Inferior parietal cortex (tissue), 1 donor: ENCODE measurements at regions not wholly inside any gene's neighbourhood (a gene's known extent, or its start where the extent isn't known, plus 50 kb on each side); places are given as distances from the start of the nearest gene placed in this dataset.
"Not testable (repeated sequence)": the region's sequence is repeated elsewhere in the genome, so short reads cannot be mapped to it uniquely, and the experiment has no call there.

Experiments used
- DNase-seq: peaks from one replicate; pipeline ENCODE4 v3.0.0-alpha.2; 2016; ENCODE audit errors: extremely low spot score

- DNase-seq = no peak
Measured at GRCh38 chr20:6662309-6662708, 105.2 kb upstream of the BMP2 start.

GRCh38 chr20:6660441-6660840 lies 107.0 kb upstream of the BMP2 start:
- no peak for DNase-seq

- not testable (repeated sequence) for DNase-seq
Measured at GRCh38 chr20:6658909-6659308, 108.6 kb upstream of the BMP2 start.

- no peak for DNase-seq
Measured at GRCh38 chr20:6657904-6658303, 109.6 kb upstream of the BMP2 start.

- DNase-seq = no peak
Measured at GRCh38 chr20:6657111-6657510, 110.4 kb upstream of the BMP2 start.

GRCh38 chr20:6654513-6655252 lies 112.8 kb upstream of the BMP2 start:
- DNase-seq = no peak

- no peak for DNase-seq
Measured at GRCh38 chr20:6651561-6651960, 115.9 kb upstream of the BMP2 start.

GRCh38 chr20:6651016-6651415 lies 116.5 kb upstream of the BMP2 start:
- DNase-seq = no peak

GRCh38 chr20:6646021-6646636 lies 121.4 kb upstream of the BMP2 start:
- no peak for DNase-seq

- no peak for DNase-seq
Measured at GRCh38 chr20:6644813-6645628, 122.5 kb upstream of the BMP2 start.

GRCh38 chr20:6641012-6641411 lies 126.5 kb upstream of the BMP2 start:
- no peak for DNase-seq

GRCh38 chr20:6637160-6637579 lies 130.3 kb upstream of the BMP2 start:
- no peak for DNase-seq

- peak; percentile 50 for DNase-seq
Measured at GRCh38 chr20:6636209-6637159, 131.0 kb upstream of the BMP2 start.

- DNase-seq = no peak
Measured at GRCh38 chr20:6635034-6635736, 132.3 kb upstream of the BMP2 start.

GRCh38 chr20:6632187-6632586 lies 135.3 kb upstream of the BMP2 start:
- DNase-seq = peak; percentile 22

GRCh38 chr20:6630514-6630913 lies 137.0 kb upstream of the BMP2 start:
- no peak for DNase-seq

GRCh38 chr20:6629564-6629963 lies 137.9 kb upstream of the BMP2 start:
- DNase-seq = no peak

- DNase-seq = no peak
Measured at GRCh38 chr20:6626805-6627204, 140.7 kb upstream of the BMP2 start.

- no peak for DNase-seq
Measured at GRCh38 chr20:6623989-6624388, 143.5 kb upstream of the BMP2 start.

GRCh38 chr20:6622041-6622440 lies 145.4 kb upstream of the BMP2 start:
- no peak for DNase-seq

- no peak for DNase-seq
Measured at GRCh38 chr20:6618051-6618450, 149.4 kb upstream of the BMP2 start.
